ENCODE measurements at regions not wholly inside any gene's neighbourhood (a gene's known extent, or its start where the extent isn't known, plus 50 kb on each side); places are given as distances from the start of the nearest gene placed in this dataset.

DNA sequence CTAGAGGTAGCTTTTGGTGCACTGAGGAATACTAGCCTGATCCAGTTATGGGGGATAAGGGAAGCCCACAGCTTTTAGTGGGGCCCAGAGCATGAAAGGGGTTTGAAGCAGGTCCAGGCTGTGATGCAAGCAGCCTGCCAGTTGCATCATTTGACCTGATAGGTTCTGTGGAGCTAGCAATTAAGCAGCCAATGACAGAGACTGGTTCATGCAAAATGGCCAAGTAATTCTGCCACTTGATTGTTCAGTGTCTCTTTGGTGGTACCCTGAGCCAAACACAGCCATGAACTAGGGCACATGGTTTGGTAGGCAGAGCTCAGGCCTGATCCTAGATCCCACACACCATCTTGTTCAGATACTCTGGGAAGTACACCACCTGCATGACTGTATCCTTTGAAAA, 91.0 kb upstream of the PRR23C start:
- no peak for TF ChIP-seq ZNF274 (IDR thresholded peaks at IDR 0.05; ENCODE audit: low read depth, low read length)
- TF ChIP-seq YY1 (IDR thresholded peaks at IDR 0.05; ENCODE audit: insufficient read depth, insufficient read length): no peak
